ENCODE measurements at regions not wholly inside any gene's neighbourhood (a gene's known extent, or its start where the extent isn't known, plus 50 kb on each side); places are given as distances from the start of the nearest gene placed in this dataset.

DNA sequence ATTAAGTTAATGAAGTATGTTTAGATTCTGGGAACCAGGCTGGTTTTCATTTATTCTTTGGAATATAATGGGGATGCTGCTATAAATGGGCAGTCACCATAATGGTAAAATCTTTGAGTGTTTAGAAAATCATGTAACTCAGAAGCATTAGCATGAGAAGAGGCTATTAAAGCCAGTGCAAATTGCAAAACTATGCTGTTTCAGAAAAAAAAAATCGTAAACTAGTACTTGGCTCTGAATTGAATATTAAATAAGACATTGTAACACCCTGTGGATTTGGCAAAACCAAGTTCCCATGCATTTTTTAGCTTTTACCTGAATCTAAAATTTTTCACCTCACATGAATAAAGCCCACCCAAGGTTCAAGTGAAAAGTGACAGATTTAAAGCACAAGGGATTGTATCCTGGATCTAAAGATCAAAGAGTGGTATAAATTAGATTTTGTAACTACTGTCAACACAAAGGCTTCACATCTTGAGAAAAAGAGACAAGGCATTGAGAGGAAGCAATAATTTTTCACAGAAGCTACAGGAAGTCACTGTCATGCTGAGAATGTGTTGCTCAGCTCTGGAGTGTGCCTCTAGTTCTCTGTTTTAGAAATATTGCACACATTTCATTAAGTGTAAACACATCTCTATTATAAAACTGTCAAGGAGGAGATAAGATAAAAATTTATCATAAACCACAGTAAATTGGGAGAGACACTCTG lies 142.2 kb downstream of the ABCA8 start:
- no peak for DNase-seq

DNA sequence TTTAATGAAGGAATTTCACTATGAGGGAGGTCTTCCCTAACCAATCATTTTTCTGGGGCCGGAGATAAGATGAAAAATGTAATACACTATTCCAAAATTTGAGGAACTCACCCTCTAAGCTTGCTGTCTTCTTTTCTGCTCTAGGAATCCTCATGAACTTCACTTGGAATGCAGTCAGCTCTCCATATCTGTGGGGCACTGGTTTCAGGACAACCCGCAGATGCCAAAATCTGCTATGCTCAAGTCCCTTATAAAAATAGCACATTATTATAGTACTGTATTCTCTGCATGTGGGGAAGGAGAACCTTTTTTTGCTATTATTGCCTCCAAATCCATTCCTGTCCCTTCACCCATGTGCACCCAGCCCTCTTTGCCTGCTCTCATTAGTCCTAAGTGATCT lies 146.0 kb downstream of the ABCA8 start:
- no peak for DNase-seq

DNA sequence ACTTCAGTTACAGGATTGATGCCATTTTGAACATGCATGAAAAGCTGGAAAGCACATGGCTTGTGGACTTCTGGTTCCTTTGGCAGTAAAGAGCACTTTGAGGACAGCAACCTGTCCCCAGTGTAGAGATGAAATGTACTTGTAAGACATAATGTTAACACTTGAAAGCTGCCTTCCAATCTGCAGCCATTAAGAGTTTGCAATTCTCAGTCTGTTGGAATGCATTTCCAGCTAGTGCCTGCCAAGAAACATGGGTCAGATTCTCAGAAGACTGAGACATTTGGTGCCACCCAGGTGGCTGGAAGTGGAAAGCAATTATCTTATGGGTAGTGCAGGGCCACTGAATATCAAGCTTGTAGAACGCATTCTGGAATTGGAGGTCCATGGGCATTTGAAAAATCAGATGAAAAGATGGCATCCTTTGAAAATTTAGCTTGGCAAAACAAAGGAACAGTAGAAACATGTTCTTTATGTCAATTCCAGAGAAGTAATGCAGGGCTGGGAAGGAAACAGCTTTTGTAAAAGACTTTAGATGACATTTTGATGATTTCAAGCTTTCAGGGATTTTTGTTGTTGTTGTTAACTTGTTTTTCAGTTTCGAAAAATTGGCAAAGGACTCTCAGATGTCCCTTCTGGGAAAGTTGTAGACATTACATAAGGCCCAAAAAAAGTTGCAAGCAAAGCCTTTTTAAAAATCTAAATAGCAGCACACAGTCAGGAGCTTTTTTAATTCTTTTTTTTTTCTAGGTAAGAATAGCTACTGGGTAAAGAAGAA lies 147.0 kb downstream of the ABCA8 start:
- no peak for DNase-seq

DNA sequence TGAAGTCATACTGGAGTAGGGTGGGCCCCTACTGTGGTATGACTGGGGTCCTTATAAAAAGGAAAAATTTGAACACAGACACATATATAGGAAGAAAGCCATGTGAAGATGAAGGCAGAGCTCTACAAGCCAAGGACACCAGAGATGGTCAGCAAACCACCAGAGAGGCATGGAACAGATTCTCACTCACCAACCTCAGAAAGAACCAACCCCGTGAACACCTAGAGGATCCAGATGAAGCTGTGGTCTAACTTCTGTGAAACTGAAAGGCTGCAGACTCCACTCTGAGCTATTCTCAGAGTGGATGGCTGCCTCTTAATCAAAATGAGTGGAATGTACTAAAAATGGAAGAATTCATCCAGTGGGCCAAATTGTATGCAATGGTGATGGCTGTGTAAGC lies 149.6 kb downstream of the ABCA8 start:
- no peak for DNase-seq

GRCh38 chr17:68804777-68805520 lies 150.2 kb downstream of the ABCA8 start:
- DNase-seq: no peak

- DNase-seq: no peak
These were observed 151.8 kb downstream of the ABCA8 start for GRCh38 chr17:68803164-68803929.

- no peak for DNase-seq
These were observed 153.6 kb downstream of the ABCA8 start for GRCh38 chr17:68801335-68802247.

GRCh38 chr17:68800751-68801150 lies 154.4 kb downstream of the ABCA8 start:
- no peak for DNase-seq

DNA sequence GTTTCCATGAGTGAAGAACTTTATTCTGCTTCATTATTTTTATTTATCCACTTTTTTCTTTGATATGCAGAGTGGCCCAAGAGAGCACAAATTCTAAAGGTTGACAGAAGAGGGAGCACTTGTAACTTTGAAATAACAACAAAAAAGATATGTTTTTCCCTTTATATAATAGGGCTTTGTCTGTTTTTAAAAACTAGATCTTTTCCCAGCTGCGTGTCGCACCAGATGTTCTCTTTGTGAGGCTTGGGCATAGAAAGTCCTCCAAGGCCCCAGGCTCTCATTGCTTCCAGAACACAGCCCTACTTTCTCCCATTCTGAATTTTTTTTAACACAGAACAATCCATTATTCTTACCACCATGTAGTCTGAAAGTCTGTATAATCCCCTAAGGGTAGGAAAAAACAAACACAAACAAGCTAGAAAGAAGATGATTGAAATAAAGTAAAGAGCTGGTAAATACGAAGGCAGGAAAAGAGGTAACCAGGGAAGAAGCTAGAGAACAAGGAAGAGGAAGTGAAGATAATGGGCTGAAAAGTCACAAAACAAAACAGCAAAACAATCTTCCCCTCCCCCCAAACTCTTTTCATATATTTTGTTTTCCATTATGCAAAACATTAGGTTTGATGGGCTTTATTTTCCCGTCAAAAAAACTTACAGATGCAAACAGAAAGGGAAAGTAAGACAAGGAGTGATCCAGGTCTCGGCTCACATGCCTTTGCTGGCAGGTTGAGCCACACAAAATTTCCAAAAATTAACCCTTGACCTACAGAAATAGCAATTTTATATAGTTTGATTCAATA lies 160.4 kb downstream of the ABCA8 start:
- no peak for DNase-seq

DNA sequence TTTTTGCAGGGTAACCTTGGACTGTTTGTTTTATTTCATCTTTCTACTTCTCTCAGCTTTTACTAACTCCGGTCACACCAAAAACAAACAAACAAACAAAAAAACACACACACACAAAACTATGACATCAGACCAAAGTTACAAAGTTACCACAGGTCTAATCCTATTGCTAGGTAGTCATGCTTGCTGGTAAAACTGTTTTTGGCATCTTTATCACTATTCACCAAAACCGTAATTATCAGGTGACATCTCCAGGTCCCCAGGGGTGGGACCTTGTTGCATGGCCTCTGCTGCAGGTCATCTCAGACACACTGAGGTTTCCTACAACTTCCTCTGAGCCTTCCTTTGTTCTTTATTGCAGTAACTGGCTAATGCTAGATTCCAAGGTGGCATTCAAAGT lies 162.3 kb downstream of the ABCA8 start:
- no peak for DNase-seq

- DNase-seq: no peak
These were observed 163.0 kb downstream of the ABCA8 start for GRCh38 chr17:68792042-68792685.

DNA sequence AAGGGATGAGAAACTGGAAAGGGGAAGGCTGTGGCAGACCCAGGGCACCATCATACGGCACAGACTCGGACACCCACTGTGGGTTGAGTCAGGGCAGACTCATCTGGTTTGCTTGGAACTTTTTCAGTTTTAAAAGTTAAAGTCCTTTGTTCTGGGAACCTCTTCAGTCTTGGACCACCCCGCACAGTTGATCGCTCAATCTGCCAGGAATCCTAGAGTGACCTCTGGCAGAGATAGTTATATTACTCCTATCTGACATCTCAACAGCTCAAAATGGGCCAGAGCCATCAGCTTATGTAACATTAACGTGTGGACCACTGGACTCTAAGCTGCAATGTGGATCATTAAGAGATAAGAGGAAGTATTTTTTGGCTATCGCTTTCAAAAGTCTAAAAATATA lies 164.3 kb downstream of the ABCA8 start:
- DNase-seq: no peak

- no peak for DNase-seq
These were observed 164.7 kb downstream of the ABCA8 start for GRCh38 chr17:68790492-68790891.

- DNase-seq: no peak
These were observed 165.8 kb downstream of the ABCA8 start for GRCh38 chr17:68789203-68789962.

DNA sequence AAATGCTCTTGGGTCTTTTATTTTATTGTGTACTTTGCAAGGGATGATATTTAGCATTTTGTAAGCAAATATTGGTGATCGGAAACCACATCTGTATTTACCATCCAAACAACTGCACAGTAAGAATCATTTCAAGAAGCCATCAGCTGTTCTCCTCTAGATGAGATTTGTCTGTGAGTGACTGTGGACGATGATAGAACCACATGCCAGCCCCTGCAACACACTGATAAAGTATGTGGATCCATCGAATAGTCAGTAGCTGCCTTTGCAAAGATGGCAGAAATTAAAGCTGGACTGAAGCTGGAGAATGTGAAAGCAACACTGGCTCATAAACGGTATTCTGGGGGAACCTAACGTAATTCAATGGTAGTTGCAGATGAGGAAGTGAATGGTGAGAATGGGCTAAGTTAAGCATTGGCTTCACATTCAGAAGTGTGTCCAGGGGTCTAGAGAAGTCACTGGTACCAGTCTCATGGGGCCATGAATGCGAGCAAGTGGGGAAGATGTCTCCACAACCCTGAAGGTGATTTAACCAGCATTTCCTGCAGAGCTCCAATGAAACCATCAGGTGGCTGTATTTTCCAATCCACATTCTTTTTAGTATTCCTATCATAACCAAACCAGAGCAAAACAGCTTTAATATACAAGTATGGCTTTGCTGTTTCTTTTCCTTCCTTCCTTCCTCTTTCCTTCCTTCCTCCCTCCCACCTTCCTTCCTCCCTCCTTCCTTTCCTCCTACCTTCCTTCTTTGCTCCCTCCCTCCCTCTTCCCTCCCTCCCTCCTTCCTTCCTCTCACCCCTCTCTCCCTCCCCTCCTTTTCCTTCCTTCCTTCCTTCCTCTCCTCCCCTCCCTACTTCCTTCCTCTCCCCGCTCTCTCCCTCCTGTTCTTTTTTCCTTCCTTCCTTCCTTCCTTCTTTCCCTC lies 169.4 kb downstream of the ABCA8 start:
- DNase-seq: no peak

DNA sequence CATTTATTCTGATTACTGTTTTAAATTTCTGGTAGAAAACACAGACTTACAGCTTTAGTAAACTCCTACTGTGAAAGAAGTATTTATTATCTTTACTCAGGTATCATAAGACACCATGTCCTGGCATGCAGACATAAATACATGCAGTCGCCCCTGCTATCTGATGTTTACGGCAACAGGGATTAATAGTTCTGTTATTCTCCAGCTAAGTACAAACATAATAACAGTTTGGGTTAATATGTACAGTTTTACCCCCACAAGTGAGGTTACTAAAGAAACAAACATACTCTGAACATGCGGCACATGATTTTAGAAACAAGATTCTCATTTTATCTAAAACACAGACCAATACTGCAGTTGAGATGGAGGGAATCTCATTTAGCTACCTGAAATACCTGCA lies 170.8 kb downstream of the ABCA8 start:
- no peak for DNase-seq

DNA sequence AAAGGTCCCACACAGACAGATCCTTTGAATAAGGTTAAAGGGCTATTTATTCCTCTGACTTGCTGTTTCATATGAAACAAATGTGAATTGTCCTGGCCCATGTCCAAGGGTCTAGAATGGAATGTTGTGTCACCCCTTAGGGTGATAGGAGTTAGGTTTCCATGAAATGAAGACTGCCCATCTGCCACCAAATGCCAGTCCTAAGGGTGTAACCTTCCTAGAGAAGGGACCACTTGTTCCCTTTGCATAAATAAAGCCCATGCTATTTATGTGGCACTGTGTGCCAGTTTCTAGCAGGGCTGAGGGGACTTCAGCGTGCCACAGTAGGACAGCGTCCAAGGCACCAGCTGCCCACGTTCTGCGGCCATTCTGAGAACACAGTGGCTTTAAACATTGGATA lies 171.3 kb downstream of the ABCA8 start:
- no peak for DNase-seq

GRCh38 chr17:68782789-68783188 lies 172.4 kb downstream of the ABCA8 start:
- no peak for DNase-seq

- DNase-seq: no peak
These were observed 174.6 kb downstream of the ABCA8 start for GRCh38 chr17:68780596-68780995.

All from CD4-positive, alpha-beta T cell treated with Interferon alpha-2 for 1 hour (primary cell).